ENCODE measurements at regions not wholly inside any gene's neighbourhood (a gene's known extent, or its start where the extent isn't known, plus 50 kb on each side); places are given as distances from the start of the nearest gene placed in this dataset.

- TF ChIP-seq KLF11 (CRISPR knock-in tag; IDR thresholded peaks at IDR 0.05): no peak
- TF ChIP-seq REST (IDR thresholded peaks at IDR 0.05; ENCODE audit: borderline replicate concordance in 1 of 2, low read depth in 1 of 2, low read length in 2 of 2): no peak
- TF ChIP-seq HNRNPK (IDR thresholded peaks at IDR 0.05; ENCODE audit: low read depth, low read length, poor library complexity, severe bottlenecking): no peak
- no peak for TF ChIP-seq ZBTB26 (CRISPR knock-in tag; IDR thresholded peaks at IDR 0.05; ENCODE audit: borderline replicate concordance)
- no peak for TF ChIP-seq RBFOX2 (IDR thresholded peaks at IDR 0.05; ENCODE audit: low read depth, low read length)
- no peak for TF ChIP-seq FOXA3 (CRISPR knock-in tag; IDR thresholded peaks at IDR 0.05)
- no peak for TF ChIP-seq MEF2D (CRISPR knock-in tag; IDR thresholded peaks at IDR 0.05)
- TF ChIP-seq EP300 (IDR thresholded peaks at IDR 0.05; ENCODE audit: low read depth in 2 of 2, low read length in 2 of 2): no peak
- TF ChIP-seq EP300 (CRISPR knock-in tag; IDR thresholded peaks at IDR 0.05; ENCODE audit: borderline replicate concordance): no peak
- no peak for TF ChIP-seq USF2 (IDR thresholded peaks at IDR 0.05; ENCODE audit: low read depth, low read length)
- TF ChIP-seq USF2 (CRISPR knock-in tag; IDR thresholded peaks at IDR 0.05; ENCODE audit: borderline replicate concordance): no peak
- no peak for TF ChIP-seq POLR2A (IDR thresholded peaks at IDR 0.05; ENCODE audit: insufficient read depth in 1 of 2, low read depth in 2 of 2, low read length in 2 of 2)
- no peak for TF ChIP-seq ATF4 (CRISPR knock-in tag; IDR thresholded peaks at IDR 0.05)
Observed at GRCh38 chr16:47886631-47887415, 269.0 kb downstream of the ABCC12 start.
